CD14-positive monocyte (primary cell): ENCODE measurements at regions not wholly inside any gene's neighbourhood (a gene's known extent, or its start where the extent isn't known, plus 50 kb on each side); places are given as distances from the start of the nearest gene placed in this dataset.

Source experiments
- DNase-seq, 3 donors: peaks; one replicate each; pipeline ENCODE4 v3.0.0-alpha.2; 2011 to 2022
- H2AFZ ChIP-seq: 2 replicates; pipeline ENCODE4 v1.6.0; 2012; ENCODE audit warnings: mild to moderate bottlenecking, low read depth, low read length, inconsistent platforms; ENCODE audit not compliant: insufficient read depth, poor library complexity, severe bottlenecking
- H3K27ac ChIP-seq, 2 donors: 1 replicate in 1 of 2; 2 replicates in 1 of 2; pipeline ENCODE4 v1.5.1; 2012 to 2013; ENCODE audit warnings: low read length in 2 of 2, control low read depth in 1 of 2, inconsistent platforms in 1 of 2, low read depth in 1 of 2, mild to moderate bottlenecking in 1 of 2
- H3K27me3 ChIP-seq, 2 donors: one replicate each; pipeline versions ENCODE4 v1.6.0 to v1.6.1; 2011 to 2013; ENCODE audit warnings: low read length in 2 of 2; ENCODE audit not compliant: control insufficient read depth in 2 of 2, insufficient read depth in 2 of 2
- H3K36me3 ChIP-seq, 2 donors: replicated peaks in 1 of 2; 1 replicate in 1 of 2; 2 replicates in 1 of 2; pipeline versions ENCODE4 v1.5.1 to v1.6.1; 2012 to 2013; ENCODE audit warnings: low read length in 2 of 2, control low read depth in 1 of 2, inconsistent platforms in 1 of 2, mild to moderate bottlenecking in 1 of 2; ENCODE audit not compliant: insufficient read depth in 2 of 2, control insufficient read depth in 1 of 2
- H3K4me1 ChIP-seq, 2 donors: 1 replicate in 1 of 2; 2 replicates in 1 of 2; pipeline versions ENCODE4 v1.5.1 to v1.6.1; 2012 to 2013; ENCODE audit warnings: low read length in 2 of 2, control low read depth in 1 of 2, inconsistent platforms in 1 of 2, mild to moderate bottlenecking in 1 of 2, moderate library complexity in 1 of 2; ENCODE audit not compliant: insufficient read depth in 2 of 2, control insufficient read depth in 1 of 2
- H3K4me2 ChIP-seq: replicated peaks from 2 replicates; pipeline ENCODE3; 2012; ENCODE audit warnings: low read length, moderate library complexity, mild to moderate bottlenecking; ENCODE audit not compliant: poor library complexity, severe bottlenecking; ENCODE audit errors: extremely low read depth
- H3K4me3 ChIP-seq, 3 experiments: fragments of 200-600 bp in 1 of 3; sonication (generic) in 1 of 3; replicated peaks in 1 of 3; 1 replicate in 2 of 3; 2 replicates in 1 of 3; pipeline ENCODE4 v1.5.1; 2011 to 2013; ENCODE audit warnings: low read length in 3 of 3, mild to moderate bottlenecking in 3 of 3, control low read depth in 2 of 3, low read depth in 2 of 3, inconsistent platforms in 1 of 3, moderate library complexity in 1 of 3
- H3K79me2 ChIP-seq: 2 replicates; pipeline ENCODE4 v1.6.0; 2012; ENCODE audit warnings: mild to moderate bottlenecking, control low read depth, inconsistent platforms, low read length, moderate library complexity; ENCODE audit not compliant: insufficient read depth
- H3K9ac ChIP-seq: 2 replicates; pipeline ENCODE4 v1.6.0; 2017; ENCODE audit warnings: low read length, mild to moderate bottlenecking; ENCODE audit not compliant: insufficient read depth, poor library complexity, severe bottlenecking
- H3K9me3 ChIP-seq, 2 donors: replicated peaks in 1 of 2; 1 replicate in 1 of 2; 2 replicates in 1 of 2; pipeline versions ENCODE4 v1.5.1 to v1.6.1; 2012 to 2013; ENCODE audit warnings: low read length in 2 of 2, control low read depth in 1 of 2; ENCODE audit not compliant: control insufficient read depth in 1 of 2, insufficient read depth in 1 of 2
- H4K20me1 ChIP-seq: 2 replicates; pipeline ENCODE4 v1.6.0; 2012; ENCODE audit warnings: mild to moderate bottlenecking, low read length, control low read depth, moderate library complexity; ENCODE audit not compliant: insufficient read depth
- H3K27ac Mint-ChIP-seq, 7 donors: one replicate each; pipeline ENCODE4 v1.8.0; 2020; ENCODE audit warnings: mild to moderate bottlenecking in 7 of 7, mixed read lengths in 7 of 7, moderate library complexity in 6 of 7, inconsistent platforms in 2 of 7
- H3K27me3 Mint-ChIP-seq, 3 donors: one replicate each; pipeline ENCODE4 v1.8.0; 2021 to 2022; ENCODE audit warnings: low read depth in 3 of 3, mild to moderate bottlenecking in 3 of 3, mixed read lengths in 3 of 3, moderate library complexity in 3 of 3, inconsistent platforms in 1 of 3
- H3K36me3 Mint-ChIP-seq, 2 donors: one replicate each; pipeline ENCODE4 v1.8.0; 2020; ENCODE audit warnings: mixed read lengths in 2 of 2, inconsistent platforms in 1 of 2, mild to moderate bottlenecking in 1 of 2
- H3K4me1 Mint-ChIP-seq: one replicate; pipeline ENCODE4 v1.8.0; 2020; ENCODE audit warnings: mild to moderate bottlenecking, mixed read lengths
- H3K4me3 Mint-ChIP-seq, 2 donors: one replicate each; pipeline ENCODE4 v1.8.0; 2020; ENCODE audit warnings: mild to moderate bottlenecking in 2 of 2, mixed read lengths in 2 of 2, moderate library complexity in 1 of 2
- H3K9me3 Mint-ChIP-seq, 7 donors: one replicate each; pipeline ENCODE4 v1.8.0; 2020 to 2022; ENCODE audit warnings: mixed read lengths in 7 of 7, mild to moderate bottlenecking in 6 of 7, moderate library complexity in 6 of 7, inconsistent platforms in 2 of 7
- CTCF ChIP-seq: fragments of 200-600 bp; IDR thresholded peaks from one replicate; pipeline ENCODE4 v1.8.0; 2022; ENCODE audit warnings: antibody characterized with exemption, mild to moderate bottlenecking
- WGBS: methylation state at CpG from one replicate; pipeline ENCODE4 v1.1.5; 2013; ENCODE audit warnings: missing lambda C conversion rate; ENCODE audit not compliant: insufficient coverage; 5-methylcytosine and 5-hydroxymethylcytosine counted together
- intact Hi-C, 2 donors: fragments of 100-400 bp; cut with micrococcal nuclease; formaldehyde crosslinking; loops; one replicate each; pipeline versions ENCODE4 v1.15.0 to v1.15.1; 2023

GRCh38 chr13:105519771-105520170 lies 1015.7 kb downstream of the EFNB2 start:
- Histone ChIP-seq H3K9ac (no peak overlapping the region), H3K27ac (no peak overlapping the region), H3K36me3 (no peaks in the 10 kb centered on the region), H3K27me3 (no peaks in the 10 kb centered on the region), H3K79me2 (no peaks in the 10 kb centered on the region), H2AFZ (no peak overlapping the region), H3K4me2 (no peak overlapping the region), H3K4me3 (no peak overlapping the region), H3K4me1 (no peaks in the 10 kb centered on the region), H3K9me3 (peaks cover 0 to 4% of the 10 kb centered on the region in 2 donors), H4K20me1 (no peaks in the 10 kb centered on the region)
- no peak overlapping the region for H3K27ac Mint-ChIP-seq
- no peaks in the 10 kb centered on the region for H3K4me1 Mint-ChIP-seq
- no peak for TF ChIP-seq CTCF
- intact Hi-C loops = no loop called here
- DNase-seq = no peak
- peaks cover 0 to 14% (median 4%) of the 10 kb centered on the region in 7 donors for H3K9me3 Mint-ChIP-seq
- peaks cover 0 to 2% (median 0%) of the 10 kb centered on the region in 3 donors for H3K27me3 Mint-ChIP-seq
- no CpG with 5 or more reads among the region's 1 CpG for WGBS
- no peak overlapping the region for H3K4me3 Mint-ChIP-seq
- H3K36me3 Mint-ChIP-seq = no peaks in the 10 kb centered on the region

- Mint-ChIP-seq H3K4me3 (no peak overlapping the region), H3K27me3 (peaks cover 0 to 2% (median 0%) of the 10 kb centered on the region in 3 donors), H3K4me1 (no peaks in the 10 kb centered on the region), H3K36me3 (no peaks in the 10 kb centered on the region), H3K9me3 (peaks cover 0 to 11% (median 4%) of the 10 kb centered on the region in 7 donors), H3K27ac (no peak overlapping the region)
- Histone ChIP-seq H3K79me2 (no peaks in the 10 kb centered on the region), H3K27ac (no peak overlapping the region), H4K20me1 (no peaks in the 10 kb centered on the region), H3K9me3 (peaks cover 0 to 11% of the 10 kb centered on the region in 2 donors), H3K4me3 (no peak overlapping the region), H3K27me3 (no peaks in the 10 kb centered on the region), H2AFZ (no peak overlapping the region), H3K9ac (no peak overlapping the region), H3K4me1 (no peaks in the 10 kb centered on the region), H3K4me2 (no peak overlapping the region), H3K36me3 (no peaks in the 10 kb centered on the region)
- intact Hi-C loops = no loop called here
- 100% methylated on average over 3 of the region's 4 CpGs for WGBS
- no peak for TF ChIP-seq CTCF
- no peak for DNase-seq
Observed at GRCh38 chr13:105518086-105518485, 1017.4 kb downstream of the EFNB2 start.
